ENCODE measurements at regions not wholly inside any gene's neighbourhood (a gene's known extent, or its start where the extent isn't known, plus 50 kb on each side); places are given as distances from the start of the nearest gene placed in this dataset.

GRCh38 chr1:82099170-82099569 is 298.4 kb downstream of the ADGRL2 start:
- TF ChIP-seq POLR2A (IDR thresholded peaks at IDR 0.05) (no peak), CTCF (IDR thresholded peaks at IDR 0.05) (no peak)

All from stomach (tissue), 4 donors.